Mucosa of descending colon (tissue), 3 donors: ENCODE measurements at regions not wholly inside any gene's neighbourhood (a gene's known extent, or its start where the extent isn't known, plus 50 kb on each side); places are given as distances from the start of the nearest gene placed in this dataset.

ENCODE experiments used
- ATAC-seq: fragments of 200-7000 bp; cut with Tn5 transposase; one replicate; pipeline ENCODE4 v1.9.1; 2020; ENCODE audit warnings: mild to moderate bottlenecking, moderate library complexity
- DNase-seq, 3 donors: peaks; one replicate each; pipeline ENCODE4 v3.0.0-alpha.2; 2020
- H3K36me3 ChIP-seq: fragments of 200-600 bp; one replicate; pipeline ENCODE4 v1.8.0; 2021; ENCODE audit warnings: low read depth, mild to moderate bottlenecking
- H3K4me1 ChIP-seq: fragments of 200-600 bp; one replicate; pipeline ENCODE4 v1.8.0; 2021; ENCODE audit warnings: low read depth, mild to moderate bottlenecking
- H3K4me3 ChIP-seq: fragments of 200-600 bp; one replicate; pipeline ENCODE4 v1.8.0; 2021; ENCODE audit warnings: mild to moderate bottlenecking
- H3K9me3 ChIP-seq: fragments of 200-600 bp; one replicate; pipeline ENCODE4 v1.8.0; 2021; ENCODE audit warnings: mild to moderate bottlenecking
- CTCF ChIP-seq: fragments of 200-600 bp; IDR thresholded peaks from one replicate; pipeline ENCODE4 v1.8.0; 2022; ENCODE audit warnings: antibody characterized with exemption, mild to moderate bottlenecking
- intact Hi-C, 2 donors: fragments of 100-400 bp; cut with DNase I in 1 of 2; cut with micrococcal nuclease in 1 of 2; formaldehyde crosslinking; loops; one replicate each; pipeline versions ENCODE4 v1.11.0 to v1.11.1; 2022; cut with DNase I, micrococcal nuclease
- donor health status: DM: no; HTN: no; CAD: no; lungs with moderate emphysema.
- donor health status: DM: no; HTN: no; CAD: no.
- donor health status: DM: no; HTN: yes; CAD: no.

GRCh38 chr5:136492587-136492986 is 127.2 kb upstream of the TRPC7 start:
- no peak for ATAC-seq
- DNase-seq = no peak
- H3K36me3 ChIP-seq = no peaks in the 10 kb centered on the region
- H3K9me3 ChIP-seq = no peaks in the 10 kb centered on the region
- no peaks in the 10 kb centered on the region for H3K4me1 ChIP-seq
- H3K4me3 ChIP-seq = no peak overlapping the region
- intact Hi-C loops = no loop called here
- no peak for TF ChIP-seq CTCF

- TF ChIP-seq CTCF = no peak
- intact Hi-C loops = no loop called here
- no peak for DNase-seq
- no peaks in the 10 kb centered on the region for H3K4me1 ChIP-seq
- no peak for ATAC-seq
- H3K4me3 ChIP-seq = no peak overlapping the region
- H3K36me3 ChIP-seq = no peaks in the 10 kb centered on the region
- H3K9me3 ChIP-seq = no peaks in the 10 kb centered on the region
These were observed 126.5 kb upstream of the TRPC7 start for GRCh38 chr5:136491806-136492205.

- ATAC-seq (no peak), DNase-seq (no peak)
- H3K9me3 ChIP-seq = no peaks in the 10 kb centered on the region
- no peaks in the 10 kb centered on the region for H3K36me3 ChIP-seq
- intact Hi-C loops = no loop called here
- no peaks in the 10 kb centered on the region for H3K4me1 ChIP-seq
- H3K4me3 ChIP-seq = no peak overlapping the region
- TF ChIP-seq CTCF = no peak
These were observed 119.5 kb upstream of the TRPC7 start for GRCh38 chr5:136484808-136485325.

GRCh38 chr5:136482206-136482605 is 116.9 kb upstream of the TRPC7 start:
- Histone ChIP-seq H3K4me3 (no peak overlapping the region), H3K36me3 (no peaks in the 10 kb centered on the region), H3K9me3 (no peaks in the 10 kb centered on the region), H3K4me1 (no peaks in the 10 kb centered on the region)
- TF ChIP-seq CTCF = no peak
- DNase-seq (no peak), ATAC-seq (no peak)
- intact Hi-C loops = no loop called here

GRCh38 chr5:136474466-136474865 is 109.1 kb upstream of the TRPC7 start:
- no peaks in the 10 kb centered on the region for H3K36me3 ChIP-seq
- DNase-seq (no peak), ATAC-seq (no peak)
- H3K4me3 ChIP-seq = no peak overlapping the region
- intact Hi-C loops = no loop called here
- no peak for TF ChIP-seq CTCF
- H3K4me1 ChIP-seq = no peaks in the 10 kb centered on the region
- no peaks in the 10 kb centered on the region for H3K9me3 ChIP-seq

- intact Hi-C loops = no loop called here
- H3K36me3 ChIP-seq = no peaks in the 10 kb centered on the region
- no peaks in the 10 kb centered on the region for H3K4me1 ChIP-seq
- DNase-seq (no peak), ATAC-seq (no peak)
- TF ChIP-seq CTCF = no peak
- no peaks in the 10 kb centered on the region for H3K9me3 ChIP-seq
- no peak overlapping the region for H3K4me3 ChIP-seq
These were observed 102.3 kb upstream of the TRPC7 start for GRCh38 chr5:136467632-136468031.
